Activated T-cell treated with anti-CD3 and anti-CD28 coated beads, Interleukin-2, amount 50 U/mL, for 48 hours (primary cell): ENCODE measurements at regions not wholly inside any gene's neighbourhood (a gene's known extent, or its start where the extent isn't known, plus 50 kb on each side); places are given as distances from the start of the nearest gene placed in this dataset.

ENCODE experiments used
- DNase-seq, 2 experiments: peaks; one replicate each; pipeline ENCODE4 v3.0.0-alpha.2; 2020

GRCh38 chr5:123827811-123828210, 315.8 kb downstream of the CSNK1G3 start:
- DNase-seq: no peak

- no peak for DNase-seq
Measured at GRCh38 chr5:123819833-123820232, 307.9 kb downstream of the CSNK1G3 start.

- no peak for DNase-seq
Measured at GRCh38 chr5:123819386-123819785, 307.4 kb downstream of the CSNK1G3 start.

GRCh38 chr5:123817267-123817666, 305.3 kb downstream of the CSNK1G3 start:
- no peak for DNase-seq

GRCh38 chr5:123814801-123815470, 303.0 kb downstream of the CSNK1G3 start:
- no peak for DNase-seq

- no peak for DNase-seq
Measured at GRCh38 chr5:123813937-123814624, 302.1 kb downstream of the CSNK1G3 start.

- DNase-seq: no peak
Measured at GRCh38 chr5:123813264-123813663, 301.3 kb downstream of the CSNK1G3 start.

GRCh38 chr5:123811831-123812230, 299.9 kb downstream of the CSNK1G3 start:
- DNase-seq: no peak

GRCh38 chr5:123810746-123811340, 298.9 kb downstream of the CSNK1G3 start:
- DNase-seq: no peak

GRCh38 chr5:123810253-123810652, 298.3 kb downstream of the CSNK1G3 start:
- no peak for DNase-seq

GRCh38 chr5:123809594-123810221, 297.7 kb downstream of the CSNK1G3 start:
- DNase-seq: no peak

- DNase-seq: no peak
Measured at GRCh38 chr5:123808461-123809380, 296.7 kb downstream of the CSNK1G3 start.

- no peak for DNase-seq
Measured at GRCh38 chr5:123807177-123807945, 295.4 kb downstream of the CSNK1G3 start.

GRCh38 chr5:123806644-123807043, 294.7 kb downstream of the CSNK1G3 start:
- no peak for DNase-seq

- DNase-seq: no peak
Measured at GRCh38 chr5:123805300-123805699, 293.3 kb downstream of the CSNK1G3 start.

- DNase-seq: no peak
Measured at GRCh38 chr5:123803359-123803758, 291.4 kb downstream of the CSNK1G3 start.

- no peak for DNase-seq
Measured at GRCh38 chr5:123802298-123802951, 290.4 kb downstream of the CSNK1G3 start.

- DNase-seq: no peak
Measured at GRCh38 chr5:123800640-123801039, 288.7 kb downstream of the CSNK1G3 start.

- no peak for DNase-seq
Measured at GRCh38 chr5:123795688-123796087, 283.7 kb downstream of the CSNK1G3 start.

GRCh38 chr5:123790226-123790625, 278.2 kb downstream of the CSNK1G3 start:
- no peak for DNase-seq

GRCh38 chr5:123787635-123788034, 275.7 kb downstream of the CSNK1G3 start:
- no peak for DNase-seq
